Heart right ventricle (tissue), 16 donors: ENCODE measurements at regions not wholly inside any gene's neighbourhood (a gene's known extent, or its start where the extent isn't known, plus 50 kb on each side); places are given as distances from the start of the nearest gene placed in this dataset.

Experiments
- ATAC-seq, 8 donors: fragments of 200-7000 bp; cut with Tn5 transposase; one replicate each; pipeline ENCODE4 v1.9.1; 2020; ENCODE audit warnings: mild to moderate bottlenecking in 8 of 8, moderate library complexity in 8 of 8, moderate number of reproducible peaks in 1 of 8
- DNase-seq, 2 donors: peaks; one replicate each; pipeline ENCODE4 v3.0.0-alpha.2; 2020
- H3K27ac ChIP-seq, 10 donors: fragments of 200-600 bp; sonication (generic) in 2 of 10; one replicate each; pipeline versions ENCODE4 v1.5.0 to v1.8.0; 2020 to 2022; ENCODE audit warnings: mild to moderate bottlenecking in 3 of 10
- H3K27me3 ChIP-seq, 7 donors: fragments of 200-600 bp; one replicate each; pipeline ENCODE4 v1.8.0; 2021 to 2022; ENCODE audit warnings: mild to moderate bottlenecking in 2 of 7
- H3K36me3 ChIP-seq, 9 donors: fragments of 200-600 bp; sonication (generic) in 1 of 9; one replicate each; pipeline versions ENCODE4 v1.5.0 to v1.8.0; 2020 to 2022; ENCODE audit warnings: mild to moderate bottlenecking in 2 of 9
- H3K4me1 ChIP-seq, 9 donors: fragments of 200-600 bp; sonication (generic) in 1 of 9; one replicate each; pipeline versions ENCODE4 v1.5.0 to v1.8.0; 2020 to 2022; ENCODE audit warnings: mild to moderate bottlenecking in 4 of 9
- H3K4me3 ChIP-seq, 10 donors: fragments of 200-600 bp; sonication (generic) in 2 of 10; one replicate each; pipeline versions ENCODE4 v1.5.0 to v1.8.0; 2020 to 2022; ENCODE audit warnings: mild to moderate bottlenecking in 7 of 10, moderate library complexity in 2 of 10
- H3K9me3 ChIP-seq, 11 donors: fragments of 200-600 bp in 10 of 11; sonication (generic) in 2 of 11; one replicate each; pipeline versions ENCODE4 v1.5.0 to v1.8.0; 2013 to 2022; ENCODE audit warnings: mild to moderate bottlenecking in 2 of 11, control low read depth in 1 of 11, moderate library complexity in 1 of 11
- WGBS, 2 donors: extraction: QIAGEN DNeasy Blood & Tissue Kit; methylation state at CpG; one replicate each; pipeline ENCODE4 v1.1.7; 2013; ENCODE audit warnings: inconsistent platforms in 1 of 2; 5-methylcytosine and 5-hydroxymethylcytosine counted together
- intact Hi-C, 10 donors: fragments of 100-400 bp; cut with DNase I; formaldehyde crosslinking; loops; one replicate each; pipeline versions ENCODE4 v1.11.1 to v1.14.2; 2022
- TF ChIP-seq, protein P1 (sequence below), 9 donors: fragments of 200-600 bp; sonication (generic) in 2 of 9; IDR thresholded peaks; one replicate each; pipeline versions ENCODE4 v1.5.0 to v1.8.0; 2021 to 2022; ENCODE audit warnings: antibody characterized with exemption in 9 of 9, mild to moderate bottlenecking in 5 of 9, moderate library complexity in 1 of 9
- donor health status: Arrhythmogenic right ventricular cardiomyopathy.
- donor health status: ischemic (EF 13 %, LVEDD 7.1; RV severe dilation, severe dysfunction).
- donor health status: healthy with polysubstance abuse.
- donor health status: DM: no; HTN: yes; CAD: no.
- donor health status: DM: no; HTN: no; CAD: no.
- donor health status: ischemic (EF 25% LVEDD 6.9; RV normal size, moderate dysfunction).
- donor health status: ischemic (EF 25% LVEDD 5.7; RV mildly dilated, moderate dysfunction).
- donor health status: healthy.
- donor health status: DM: yes; HTN: yes; CAD: no.
- donor health status: Ischemic cardiomyopathy.
- donor health status: ischemic (EF 35%, LVEDD 5.7; RV mildly dilated, moderate dysfunction).
- donor health status: nonischemic (EF 11% LVEDD 7.7; RV severe dilation, severe dysfunction).
- donor health status: DM: yes; HTN: yes; CAD: no.
- donor health status: PGD.
- donor health status: ischemic (EF 29% LVEDD 5.4; RV normal size, mild dysfunction).
- donor health status: nonischemic (EF 23%, LVEDD 6.1; RV moderate dilation, normal function).

- TF ChIP-seq, protein P1, sequence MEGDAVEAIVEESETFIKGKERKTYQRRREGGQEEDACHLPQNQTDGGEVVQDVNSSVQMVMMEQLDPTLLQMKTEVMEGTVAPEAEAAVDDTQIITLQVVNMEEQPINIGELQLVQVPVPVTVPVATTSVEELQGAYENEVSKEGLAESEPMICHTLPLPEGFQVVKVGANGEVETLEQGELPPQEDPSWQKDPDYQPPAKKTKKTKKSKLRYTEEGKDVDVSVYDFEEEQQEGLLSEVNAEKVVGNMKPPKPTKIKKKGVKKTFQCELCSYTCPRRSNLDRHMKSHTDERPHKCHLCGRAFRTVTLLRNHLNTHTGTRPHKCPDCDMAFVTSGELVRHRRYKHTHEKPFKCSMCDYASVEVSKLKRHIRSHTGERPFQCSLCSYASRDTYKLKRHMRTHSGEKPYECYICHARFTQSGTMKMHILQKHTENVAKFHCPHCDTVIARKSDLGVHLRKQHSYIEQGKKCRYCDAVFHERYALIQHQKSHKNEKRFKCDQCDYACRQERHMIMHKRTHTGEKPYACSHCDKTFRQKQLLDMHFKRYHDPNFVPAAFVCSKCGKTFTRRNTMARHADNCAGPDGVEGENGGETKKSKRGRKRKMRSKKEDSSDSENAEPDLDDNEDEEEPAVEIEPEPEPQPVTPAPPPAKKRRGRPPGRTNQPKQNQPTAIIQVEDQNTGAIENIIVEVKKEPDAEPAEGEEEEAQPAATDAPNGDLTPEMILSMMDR (IDR thresholded peaks at IDR 0.05): no peak
- Histone ChIP-seq H3K27me3 (no peaks in the 10 kb centered on the region), H3K36me3 (no peaks in the 10 kb centered on the region), H3K4me1 (peaks cover 0 to 15% (median 0%) of the 10 kb centered on the region in 9 donors), H3K4me3 (no peak overlapping the region), H3K9me3 (peaks cover 0 to 26% (median 7%) of the 10 kb centered on the region in 11 donors), H3K27ac (no peak overlapping the region)
- 66 to 67% methylated on average over 2 of the region's 2 CpGs for WGBS, 2 donors
- intact Hi-C loops: no loop called here
- ATAC-seq (no peak), DNase-seq (no peak)
These were observed 280.7 kb downstream of the ZNF621 start for GRCh38 chr3:40805456-40805855.

GRCh38 chr3:40810813-40811212, 286.1 kb downstream of the ZNF621 start:
- DNase-seq: no peak
- intact Hi-C loops: no loop called here
- Histone ChIP-seq H3K36me3 (no peaks in the 10 kb centered on the region), H3K27ac (no peak overlapping the region), H3K9me3 (peaks cover 0 to 46% (median 21%) of the 10 kb centered on the region in 11 donors), H3K4me1 (no peaks in the 10 kb centered on the region), H3K4me3 (no peak overlapping the region), H3K27me3 (no peaks in the 10 kb centered on the region)
- TF ChIP-seq, protein P1 (IDR thresholded peaks at IDR 0.05): no peak
- no peak for ATAC-seq

DNA sequence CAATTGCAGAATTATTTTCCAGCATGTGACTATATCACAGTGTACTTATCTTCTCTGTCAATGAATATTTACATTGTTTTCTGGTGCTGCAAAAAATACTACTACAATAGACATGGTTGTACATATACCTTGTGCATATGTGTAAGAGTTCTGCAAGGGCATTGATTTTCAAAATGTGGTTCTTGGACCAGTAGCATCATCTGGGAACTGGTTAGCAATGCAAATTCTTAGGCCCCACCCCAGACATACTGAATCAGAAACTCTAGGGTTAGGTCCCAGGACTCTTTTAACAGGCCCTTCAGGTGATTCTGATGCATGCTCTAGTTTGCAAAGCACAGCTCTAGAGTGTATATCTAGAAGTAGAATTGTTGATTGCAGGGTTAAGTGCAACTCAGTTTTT, 292.3 kb downstream of the ZNF621 start:
- TF ChIP-seq, protein P1 (IDR thresholded peaks at IDR 0.05): no peak
- ATAC-seq (no peak), DNase-seq (no peak)
- Histone ChIP-seq H3K27me3 (no peaks in the 10 kb centered on the region), H3K27ac (no peak overlapping the region), H3K4me3 (no peak overlapping the region), H3K4me1 (no peaks in the 10 kb centered on the region), H3K36me3 (no peaks in the 10 kb centered on the region), H3K9me3 (peaks cover 0 to 9% (median 3%) of the 10 kb centered on the region in 11 donors)
- intact Hi-C loops: no loop called here

- H3K27ac ChIP-seq: no peak overlapping the region
- TF ChIP-seq, protein P1 (IDR thresholded peaks at IDR 0.05): no peak
- ATAC-seq (no peak), DNase-seq (no peak)
- no peaks in the 10 kb centered on the region for H3K36me3 ChIP-seq
- intact Hi-C loops: no loop called here
- 92 to 100% methylated on average over 1 of the region's 1 CpG for WGBS, 2 donors
- H3K4me1 ChIP-seq: no peaks in the 10 kb centered on the region
- H3K9me3 ChIP-seq: no peaks in the 10 kb centered on the region
- H3K4me3 ChIP-seq: no peak overlapping the region
- no peaks in the 10 kb centered on the region for H3K27me3 ChIP-seq
These were observed 296.6 kb downstream of the ZNF621 start for GRCh38 chr3:40821315-40821714.

- no peak for ATAC-seq
- no peaks in the 10 kb centered on the region for H3K36me3 ChIP-seq
- 82 to 94% methylated on average over 3 of the region's 3 CpGs for WGBS, 2 donors
These were observed 302.5 kb downstream of the ZNF621 start for GRCh38 chr3:40827226-40827625.

More at GRCh38 chr3:40827226-40827625, 302.5 kb downstream of the ZNF621 start:
- no peak overlapping the region for H3K4me3 ChIP-seq
- intact Hi-C loops: no loop called here
- H3K4me1 ChIP-seq: peaks cover 0 to 11% (median 0%) of the 10 kb centered on the region in 9 donors
- DNase-seq: no peak
- no peaks in the 10 kb centered on the region for H3K9me3 ChIP-seq
- H3K27me3 ChIP-seq: no peaks in the 10 kb centered on the region
- no peak overlapping the region for H3K27ac ChIP-seq
- TF ChIP-seq, protein P1 (IDR thresholded peaks at IDR 0.05): no peak
